ENCODE measurements at regions not wholly inside any gene's neighbourhood (a gene's known extent, or its start where the extent isn't known, plus 50 kb on each side); places are given as distances from the start of the nearest gene placed in this dataset.

DNA sequence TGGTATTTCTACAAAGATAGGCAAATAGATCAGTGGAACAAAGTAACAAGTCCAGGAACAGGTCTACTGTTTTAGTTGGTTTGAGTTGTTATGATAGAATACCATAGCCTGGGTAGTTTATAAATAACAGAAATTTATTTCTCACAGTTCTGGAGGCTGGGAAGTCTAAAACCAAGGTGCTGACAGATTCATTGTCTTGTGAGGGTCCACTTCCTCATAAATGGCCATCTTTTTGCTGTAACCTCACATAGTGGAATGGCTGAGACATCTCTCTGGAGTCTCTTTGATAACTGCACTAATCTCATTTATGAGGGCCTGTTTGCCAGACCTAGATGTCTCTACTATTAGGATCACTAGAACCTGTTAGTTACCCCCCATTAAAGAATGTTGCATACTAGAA, 152.3 kb upstream of the MYRIP start:
- no peak for DNase-seq
- Mint-ChIP-seq H3K9me3 (peaks cover 0 to 5% (median 2%) of the 10 kb centered on the region in 7 donors), H3K4me3 (no peak overlapping the region)

DNA sequence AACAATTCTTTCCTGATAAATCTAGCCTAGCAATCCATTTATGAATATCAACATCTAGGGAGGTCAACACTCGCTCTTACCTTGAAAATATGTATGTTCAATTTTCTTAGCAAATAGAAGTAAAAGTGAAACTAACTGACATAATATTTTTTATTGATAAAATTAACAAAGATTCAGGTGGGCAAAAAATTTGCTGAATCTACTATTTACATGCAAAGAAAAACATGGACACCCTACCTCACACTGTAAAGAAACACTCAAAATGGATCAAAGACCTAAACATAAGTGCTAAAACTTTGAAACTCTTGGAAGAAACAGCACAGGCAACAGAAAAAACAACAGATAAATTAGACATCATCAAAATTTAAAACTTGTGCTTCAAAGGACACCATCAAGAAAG, 151.6 kb upstream of the MYRIP start:
- Histone ChIP-seq H3K4me1 (ENCODE audit: control insufficient read depth, insufficient read depth, low read length, poor library complexity, severe bottlenecking) (no peaks in the 10 kb centered on the region), H3K27ac (ENCODE audit: insufficient read depth, low read length, poor library complexity, severe bottlenecking) (no peak overlapping the region), H3K4me3 (ENCODE audit: low read depth, low read length) (no peak overlapping the region), H3K27me3 (ENCODE audit: control insufficient read depth, insufficient read depth, low read length) (no peaks in the 10 kb centered on the region), H3K36me3 (ENCODE audit: control insufficient read depth, insufficient read depth, low read length) (no peaks in the 10 kb centered on the region), H3K9me3 (ENCODE audit: control insufficient read depth in 2 of 2, low read length in 2 of 2) (no peaks in the 10 kb centered on the region)
- Mint-ChIP-seq H3K4me3 (no peak overlapping the region), H3K27me3 (no peaks in the 10 kb centered on the region), H3K27ac (no peak overlapping the region), H3K36me3 (no peaks in the 10 kb centered on the region), H3K9me3 (peaks cover 0 to 5% (median 2%) of the 10 kb centered on the region in 7 donors), H3K4me1 (peaks cover 0 to 4% (median 0%) of the 10 kb centered on the region in 4 donors)
- ATAC-seq (ENCODE audit: low read depth in 2 of 2), result no peak
- no peak for DNase-seq

More for the DNA sequence above, 152.3 kb upstream of the MYRIP start:
- Mint-ChIP-seq H3K36me3 (no peaks in the 10 kb centered on the region), H3K27me3 (no peaks in the 10 kb centered on the region), H3K27ac (peak overlapping the region in 1 of 3 donors; percentile 10), H3K4me1 (peaks cover 0 to 4% (median 0%) of the 10 kb centered on the region in 4 donors)
- ATAC-seq (ENCODE audit: low read depth in 2 of 2), result no peak
- Histone ChIP-seq H3K4me1 (ENCODE audit: control insufficient read depth, insufficient read depth, low read length, poor library complexity, severe bottlenecking) (no peaks in the 10 kb centered on the region), H3K4me3 (ENCODE audit: low read depth, low read length) (no peak overlapping the region), H3K9me3 (ENCODE audit: control insufficient read depth in 2 of 2, low read length in 2 of 2) (no peaks in the 10 kb centered on the region), H3K36me3 (ENCODE audit: control insufficient read depth, insufficient read depth, low read length) (no peaks in the 10 kb centered on the region), H3K27ac (ENCODE audit: insufficient read depth, low read length, poor library complexity, severe bottlenecking) (no peak overlapping the region), H3K27me3 (ENCODE audit: control insufficient read depth, insufficient read depth, low read length) (no peaks in the 10 kb centered on the region)

DNA sequence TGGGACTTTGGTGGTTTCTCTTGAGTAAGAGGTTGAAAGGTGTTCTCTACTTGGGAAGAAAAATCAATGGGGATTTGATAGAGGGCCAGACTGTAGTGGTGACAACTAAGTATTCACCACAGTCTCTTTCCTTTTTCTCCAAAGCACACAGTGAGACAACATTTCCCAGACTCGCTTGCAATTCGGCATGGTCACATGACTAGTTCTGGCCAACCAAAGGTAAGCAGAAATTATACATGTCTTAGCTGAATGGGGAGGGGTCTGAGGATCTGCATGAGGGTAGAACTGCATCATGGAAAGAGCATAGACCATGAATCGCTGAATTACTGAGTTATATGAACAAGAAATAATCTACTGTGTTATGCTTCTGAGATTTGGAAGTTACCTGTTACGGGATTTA, 144.5 kb upstream of the MYRIP start:
- no peak overlapping the region for H3K27ac ChIP-seq (ENCODE audit: insufficient read depth, low read length, poor library complexity, severe bottlenecking)
- Mint-ChIP-seq H3K9me3 (peaks cover 0 to 5% (median 2%) of the 10 kb centered on the region in 7 donors), H3K27me3 (no peaks in the 10 kb centered on the region), H3K27ac (no peak overlapping the region), H3K36me3 (no peaks in the 10 kb centered on the region), H3K4me1 (no peaks in the 10 kb centered on the region), H3K4me3 (no peak overlapping the region)
- H3K27me3 ChIP-seq (ENCODE audit: control insufficient read depth, insufficient read depth, low read length), result peaks cover 1% of the 10 kb centered on the region
- DNase-seq (no peak), ATAC-seq (ENCODE audit: low read depth in 2 of 2) (no peak)
- H3K4me3 ChIP-seq (ENCODE audit: low read depth, low read length), result no peak overlapping the region
- H3K36me3 ChIP-seq (ENCODE audit: control insufficient read depth, insufficient read depth, low read length), result no peaks in the 10 kb centered on the region
- H3K4me1 ChIP-seq (ENCODE audit: control insufficient read depth, insufficient read depth, low read length, poor library complexity, severe bottlenecking), result no peaks in the 10 kb centered on the region
- H3K9me3 ChIP-seq (ENCODE audit: control insufficient read depth in 2 of 2, low read length in 2 of 2), result no peaks in the 10 kb centered on the region

DNA sequence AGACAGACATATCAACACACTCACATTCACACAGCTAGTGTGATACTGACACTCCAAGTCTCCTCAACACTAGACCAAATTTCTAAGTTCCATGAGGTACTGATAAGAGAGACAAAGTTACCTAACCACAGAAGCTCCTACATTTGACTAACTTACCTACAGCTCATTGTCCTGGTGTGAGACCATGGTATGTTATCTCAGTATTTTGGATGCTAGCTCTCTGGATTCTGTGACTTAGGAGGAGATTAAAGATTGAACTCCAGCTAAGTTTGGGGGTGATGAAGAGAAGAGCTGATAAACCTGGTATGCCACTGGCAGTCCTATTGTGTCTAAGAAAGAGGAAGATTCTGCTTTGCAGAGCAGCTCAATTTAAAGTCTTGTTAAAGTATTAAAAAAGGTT, 144.0 kb upstream of the MYRIP start:
- H3K36me3 Mint-ChIP-seq, result no peaks in the 10 kb centered on the region
- Histone ChIP-seq H3K27ac (ENCODE audit: insufficient read depth, low read length, poor library complexity, severe bottlenecking) (no peak overlapping the region), H3K36me3 (ENCODE audit: control insufficient read depth, insufficient read depth, low read length) (no peaks in the 10 kb centered on the region), H3K4me3 (ENCODE audit: low read depth, low read length) (no peak overlapping the region), H3K27me3 (ENCODE audit: control insufficient read depth, insufficient read depth, low read length) (peaks cover 3% of the 10 kb centered on the region), H3K9me3 (ENCODE audit: control insufficient read depth in 2 of 2, low read length in 2 of 2) (no peaks in the 10 kb centered on the region), H3K4me1 (ENCODE audit: control insufficient read depth, insufficient read depth, low read length, poor library complexity, severe bottlenecking) (no peaks in the 10 kb centered on the region)
- peaks cover 0 to 2% (median 0%) of the 10 kb centered on the region in 7 donors for H3K9me3 Mint-ChIP-seq
- ATAC-seq (ENCODE audit: low read depth in 2 of 2) (no peak), DNase-seq (no peak)
- H3K27ac Mint-ChIP-seq, result no peak overlapping the region
- no peaks in the 10 kb centered on the region for H3K27me3 Mint-ChIP-seq
- no peaks in the 10 kb centered on the region for H3K4me1 Mint-ChIP-seq
- no peak overlapping the region for H3K4me3 Mint-ChIP-seq

DNA sequence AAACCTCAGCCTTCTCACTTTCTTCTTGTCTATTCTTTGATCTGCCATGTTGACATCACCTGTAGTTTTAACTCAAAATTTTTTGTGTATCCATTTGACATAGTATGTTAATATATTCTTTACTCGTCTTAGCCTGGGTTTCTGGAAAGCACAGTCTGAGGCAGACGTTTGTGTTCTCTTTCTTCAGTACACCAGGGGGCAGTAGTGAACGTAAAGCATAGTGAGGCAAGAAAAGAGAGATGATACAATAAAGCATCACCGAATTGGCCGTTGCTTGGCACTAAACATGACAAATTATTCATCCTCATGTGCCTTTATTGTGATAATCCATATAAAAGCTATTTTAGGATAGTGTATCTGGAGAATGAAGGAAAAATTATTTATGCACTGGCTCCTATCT, 141.0 kb upstream of the MYRIP start:
- H3K4me1 ChIP-seq (ENCODE audit: control insufficient read depth, insufficient read depth, low read length, poor library complexity, severe bottlenecking), result no peaks in the 10 kb centered on the region
- DNase-seq (peak in 1 of 3 donors; percentile 44), ATAC-seq (ENCODE audit: low read depth in 2 of 2) (no peak)
- no peaks in the 10 kb centered on the region for H3K36me3 ChIP-seq (ENCODE audit: control insufficient read depth, insufficient read depth, low read length)
- no peak overlapping the region for H3K27ac ChIP-seq (ENCODE audit: insufficient read depth, low read length, poor library complexity, severe bottlenecking)
- Mint-ChIP-seq H3K27ac (peak overlapping the region in 1 of 3 donors; percentile 64), H3K4me3 (no peak overlapping the region), H3K36me3 (no peaks in the 10 kb centered on the region), H3K4me1 (no peaks in the 10 kb centered on the region), H3K9me3 (no peaks in the 10 kb centered on the region), H3K27me3 (no peaks in the 10 kb centered on the region)
- H3K9me3 ChIP-seq (ENCODE audit: control insufficient read depth in 2 of 2, low read length in 2 of 2), result no peaks in the 10 kb centered on the region
- no peak overlapping the region for H3K4me3 ChIP-seq (ENCODE audit: low read depth, low read length)
- H3K27me3 ChIP-seq (ENCODE audit: control insufficient read depth, insufficient read depth, low read length), result peaks cover 4% of the 10 kb centered on the region

DNA sequence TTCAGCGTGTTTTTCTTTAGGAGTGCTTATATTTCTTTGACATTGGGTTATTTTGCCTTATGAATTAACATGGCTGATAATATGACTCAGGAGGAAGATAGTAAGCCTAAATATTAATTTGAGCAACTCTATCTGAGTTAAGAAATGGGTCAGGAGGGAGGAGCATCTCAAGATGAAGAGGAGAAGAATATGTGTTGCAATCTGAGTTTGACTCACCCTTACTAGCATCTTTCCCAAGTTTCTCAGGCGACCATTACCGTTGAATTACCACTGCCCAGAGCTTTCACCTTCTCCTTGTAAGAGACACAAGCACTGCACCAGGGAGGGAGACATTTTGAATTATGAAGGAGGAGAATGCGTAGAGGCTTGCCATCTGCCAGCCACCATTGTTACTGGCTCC, 138.3 kb upstream of the MYRIP start:
- H3K4me1 ChIP-seq (ENCODE audit: control insufficient read depth, insufficient read depth, low read length, poor library complexity, severe bottlenecking), result no peaks in the 10 kb centered on the region
- H3K27ac Mint-ChIP-seq, result no peak overlapping the region
- no peak overlapping the region for H3K4me3 ChIP-seq (ENCODE audit: low read depth, low read length)
- no peak for ATAC-seq (ENCODE audit: low read depth in 2 of 2)
- H3K4me1 Mint-ChIP-seq, result no peaks in the 10 kb centered on the region
- H3K27me3 Mint-ChIP-seq, result no peaks in the 10 kb centered on the region
- H3K9me3 ChIP-seq (ENCODE audit: control insufficient read depth in 2 of 2, low read length in 2 of 2), result no peaks in the 10 kb centered on the region
- peaks cover 3% of the 10 kb centered on the region for H3K27me3 ChIP-seq (ENCODE audit: control insufficient read depth, insufficient read depth, low read length)
- H3K36me3 ChIP-seq (ENCODE audit: control insufficient read depth, insufficient read depth, low read length), result no peaks in the 10 kb centered on the region
- no peak overlapping the region for H3K27ac ChIP-seq (ENCODE audit: insufficient read depth, low read length, poor library complexity, severe bottlenecking)
- no peak for DNase-seq
- H3K36me3 Mint-ChIP-seq, result no peaks in the 10 kb centered on the region
- H3K9me3 Mint-ChIP-seq, result peaks cover 0 to 6% (median 0%) of the 10 kb centered on the region in 7 donors
- H3K4me3 Mint-ChIP-seq, result no peak overlapping the region

DNA sequence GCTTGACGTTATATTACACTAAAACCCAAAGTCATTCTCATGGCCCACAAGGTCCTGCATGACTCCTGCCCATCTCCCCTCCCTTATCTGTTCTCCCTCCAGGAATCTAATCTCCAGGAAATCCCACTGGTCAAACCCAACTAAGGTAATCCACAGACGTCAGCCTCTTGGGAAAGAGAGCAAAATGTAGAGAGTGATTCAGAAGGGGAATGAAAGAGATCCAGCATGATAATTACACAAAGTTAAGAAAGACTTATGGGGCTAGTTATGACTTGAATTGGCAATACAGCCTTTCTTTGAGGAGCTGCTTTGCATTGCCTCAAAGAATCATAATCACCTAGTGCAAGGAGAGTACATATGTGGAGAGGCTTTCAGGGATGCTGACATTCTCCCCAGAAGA, 137.8 kb upstream of the MYRIP start:
- H3K27ac ChIP-seq (ENCODE audit: insufficient read depth, low read length, poor library complexity, severe bottlenecking), result no peak overlapping the region
- Mint-ChIP-seq H3K27ac (no peak overlapping the region), H3K9me3 (peaks cover 0 to 6% (median 0%) of the 10 kb centered on the region in 7 donors), H3K4me3 (no peak overlapping the region), H3K4me1 (no peaks in the 10 kb centered on the region), H3K36me3 (no peaks in the 10 kb centered on the region), H3K27me3 (no peaks in the 10 kb centered on the region)
- ATAC-seq (ENCODE audit: low read depth in 2 of 2), result no peak
- no peak overlapping the region for H3K4me3 ChIP-seq (ENCODE audit: low read depth, low read length)
- no peaks in the 10 kb centered on the region for H3K9me3 ChIP-seq (ENCODE audit: control insufficient read depth in 2 of 2, low read length in 2 of 2)
- DNase-seq, result no peak
- no peaks in the 10 kb centered on the region for H3K36me3 ChIP-seq (ENCODE audit: control insufficient read depth, insufficient read depth, low read length)
- no peaks in the 10 kb centered on the region for H3K4me1 ChIP-seq (ENCODE audit: control insufficient read depth, insufficient read depth, low read length, poor library complexity, severe bottlenecking)
- H3K27me3 ChIP-seq (ENCODE audit: control insufficient read depth, insufficient read depth, low read length), result peaks cover 3% of the 10 kb centered on the region

DNA sequence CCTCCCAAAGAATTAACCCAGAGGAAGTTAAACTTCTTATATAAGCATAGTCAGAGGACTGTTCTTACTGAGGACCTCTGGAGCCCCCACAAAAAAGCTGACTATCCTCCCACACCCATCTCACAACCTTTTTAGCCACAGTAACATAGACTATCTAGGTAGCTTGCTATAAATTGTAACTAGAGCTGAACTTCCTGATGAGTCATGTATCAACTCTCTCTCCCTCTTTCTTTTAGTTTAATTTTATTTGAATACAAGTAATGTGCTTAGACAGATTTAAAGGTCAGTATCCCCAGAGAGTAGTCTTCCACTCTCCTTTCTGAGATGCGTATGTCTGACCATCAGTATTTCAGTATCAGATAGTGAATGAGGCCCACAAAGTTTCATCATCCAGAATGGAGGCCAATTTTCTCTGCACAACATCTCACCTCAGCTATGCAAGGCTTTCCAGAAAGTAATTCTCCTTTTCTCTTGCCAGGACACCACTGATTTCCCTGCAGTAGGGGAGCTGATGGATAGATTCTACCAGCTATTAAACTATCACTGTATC, 104.0 kb upstream of the MYRIP start:
- no peak overlapping the region for H3K27ac ChIP-seq (ENCODE audit: insufficient read depth, low read length, poor library complexity, severe bottlenecking)
- DNase-seq (no peak), ATAC-seq (ENCODE audit: low read depth in 2 of 2) (no peak)
- H3K9me3 ChIP-seq (ENCODE audit: control insufficient read depth in 2 of 2, low read length in 2 of 2), result no peaks in the 10 kb centered on the region
- Mint-ChIP-seq H3K4me1 (no peaks in the 10 kb centered on the region), H3K27ac (no peak overlapping the region), H3K4me3 (no peak overlapping the region), H3K36me3 (no peaks in the 10 kb centered on the region), H3K9me3 (peaks cover 0 to 2% (median 0%) of the 10 kb centered on the region in 7 donors), H3K27me3 (peaks cover 10% of the 10 kb centered on the region)
- H3K27me3 ChIP-seq (ENCODE audit: control insufficient read depth, insufficient read depth, low read length), result peaks cover 4% of the 10 kb centered on the region
- H3K4me3 ChIP-seq (ENCODE audit: low read depth, low read length), result no peak overlapping the region
- peaks cover 3% of the 10 kb centered on the region for H3K4me1 ChIP-seq (ENCODE audit: control insufficient read depth, insufficient read depth, low read length, poor library complexity, severe bottlenecking)
- H3K36me3 ChIP-seq (ENCODE audit: control insufficient read depth, insufficient read depth, low read length), result no peaks in the 10 kb centered on the region

Data from CD4-positive, CD25-positive, alpha-beta regulatory T cell (primary cell).